ENCODE measurements at regions not wholly inside any gene's neighbourhood (a gene's known extent, or its start where the extent isn't known, plus 50 kb on each side); places are given as distances from the start of the nearest gene placed in this dataset.

DNA sequence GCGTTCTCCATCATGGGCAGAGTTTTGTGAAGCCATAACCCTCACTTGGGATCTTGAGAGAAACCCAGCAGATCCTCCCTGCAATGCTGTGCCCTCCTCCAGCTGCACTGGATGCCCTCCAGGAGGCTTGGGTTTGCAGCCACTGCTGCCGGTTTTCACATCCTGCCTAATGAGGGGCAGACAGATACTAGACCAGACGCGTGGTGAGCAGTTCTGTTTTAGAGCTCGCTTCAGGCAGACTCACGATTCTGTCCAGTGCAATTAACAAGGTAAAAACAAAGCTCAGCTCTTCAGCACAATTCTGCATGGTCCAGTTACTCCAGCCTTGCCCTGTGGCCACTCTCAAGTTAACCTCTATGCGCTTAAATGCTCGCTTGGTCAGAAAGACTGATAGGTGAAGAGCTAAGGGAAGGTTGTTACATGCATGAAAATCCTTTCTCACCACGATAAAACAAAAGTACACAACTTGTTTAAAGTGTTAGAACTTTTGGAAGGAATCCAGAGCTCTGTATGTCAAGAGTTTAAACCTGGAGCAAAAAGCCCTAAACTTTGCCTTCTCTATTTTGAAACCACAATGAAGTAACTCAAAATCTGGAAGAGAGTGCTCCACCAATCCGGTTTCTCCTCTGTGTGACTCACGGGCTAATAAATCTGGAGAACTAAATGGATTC lies 292.3 kb upstream of the FAT3 start:
- Mint-ChIP-seq H3K4me3 (no peak overlapping the region), H3K4me1 (ENCODE audit: low read depth) (no peaks in the 10 kb centered on the region), H3K36me3 (ENCODE audit: insufficient read depth) (no peaks in the 10 kb centered on the region), H3K27me3 (ENCODE audit: low read depth) (no peaks in the 10 kb centered on the region), H3K9me3 (peaks cover 7% of the 10 kb centered on the region)
- DNase-seq (no peak), ATAC-seq (no peak)

DNA sequence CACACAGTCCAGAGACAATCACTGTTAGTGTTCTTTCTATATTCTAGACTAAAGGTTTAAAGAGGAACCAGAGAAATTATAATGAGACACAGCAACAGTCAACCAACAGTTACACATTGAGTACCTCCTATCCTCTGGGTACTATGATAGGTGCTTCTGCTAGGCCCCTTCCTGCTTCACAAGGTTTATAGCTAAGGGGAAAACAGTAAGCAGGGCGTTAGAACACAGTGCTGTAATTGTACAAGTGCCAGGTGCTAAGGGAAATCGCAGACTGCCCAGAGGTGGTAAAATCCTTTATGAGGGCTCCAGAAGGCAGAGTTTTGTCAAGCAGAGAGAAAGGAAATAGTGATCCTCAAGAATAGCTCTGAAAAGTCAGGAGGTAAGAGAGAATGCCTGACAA lies 297.2 kb upstream of the FAT3 start:
- peaks cover 17% of the 10 kb centered on the region for H3K9me3 Mint-ChIP-seq
- H3K27me3 Mint-ChIP-seq (ENCODE audit: low read depth): no peaks in the 10 kb centered on the region
- H3K4me1 Mint-ChIP-seq (ENCODE audit: low read depth): no peaks in the 10 kb centered on the region
- H3K4me3 Mint-ChIP-seq: no peak overlapping the region
- ATAC-seq (no peak), DNase-seq (no peak)
- no peaks in the 10 kb centered on the region for H3K36me3 Mint-ChIP-seq (ENCODE audit: insufficient read depth)

DNA sequence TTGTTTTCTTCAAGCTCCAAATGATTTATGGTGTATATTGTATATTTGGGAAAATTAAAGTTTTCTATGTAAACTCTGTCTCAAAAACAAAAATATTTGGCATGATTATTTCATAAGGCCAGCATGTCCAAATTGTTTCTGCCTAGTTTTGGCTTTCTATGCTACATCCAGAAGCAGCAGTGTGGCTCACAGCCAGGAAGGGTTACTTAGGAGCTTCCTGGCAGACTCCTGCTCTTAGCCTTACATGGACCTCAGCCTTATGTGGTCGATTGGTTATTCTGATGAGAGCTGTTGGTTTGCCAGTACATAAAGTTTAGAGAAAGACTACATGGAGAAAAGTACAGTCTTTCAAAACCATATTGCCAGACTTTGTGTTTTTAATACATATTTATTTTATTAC lies 297.7 kb upstream of the FAT3 start:
- ATAC-seq: no peak
- H3K27me3 Mint-ChIP-seq (ENCODE audit: low read depth): no peaks in the 10 kb centered on the region
- H3K4me1 Mint-ChIP-seq (ENCODE audit: low read depth): no peaks in the 10 kb centered on the region
- H3K9me3 Mint-ChIP-seq: peaks cover 17% of the 10 kb centered on the region
- H3K4me3 Mint-ChIP-seq: no peak overlapping the region
- H3K36me3 Mint-ChIP-seq (ENCODE audit: insufficient read depth): no peaks in the 10 kb centered on the region
- no peak for DNase-seq

DNA sequence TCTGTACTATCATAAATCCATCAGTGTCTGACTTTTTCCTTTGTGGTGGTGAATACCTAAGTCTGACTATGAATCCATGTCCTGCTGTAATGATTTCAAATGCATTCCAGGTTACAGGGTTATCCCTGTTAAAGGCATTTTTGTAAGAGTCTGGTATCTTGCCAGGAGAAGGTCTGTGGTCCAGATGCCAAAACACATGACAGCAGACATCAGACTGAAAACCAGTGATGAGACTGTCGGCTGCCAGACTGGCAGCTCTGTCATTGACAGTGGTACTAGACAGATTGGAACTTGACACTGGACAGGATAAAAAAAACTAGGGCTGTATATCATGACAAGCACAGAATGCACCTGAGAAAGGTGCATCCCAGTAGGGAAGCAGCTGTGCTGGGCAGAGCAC lies 301.8 kb upstream of the FAT3 start:
- no peaks in the 10 kb centered on the region for H3K27me3 Mint-ChIP-seq (ENCODE audit: low read depth)
- peaks cover 17% of the 10 kb centered on the region for H3K9me3 Mint-ChIP-seq
- DNase-seq: no peak
- ATAC-seq: no peak
- H3K4me3 Mint-ChIP-seq: no peak overlapping the region
- no peaks in the 10 kb centered on the region for H3K4me1 Mint-ChIP-seq (ENCODE audit: low read depth)
- H3K36me3 Mint-ChIP-seq (ENCODE audit: insufficient read depth): no peaks in the 10 kb centered on the region

DNA sequence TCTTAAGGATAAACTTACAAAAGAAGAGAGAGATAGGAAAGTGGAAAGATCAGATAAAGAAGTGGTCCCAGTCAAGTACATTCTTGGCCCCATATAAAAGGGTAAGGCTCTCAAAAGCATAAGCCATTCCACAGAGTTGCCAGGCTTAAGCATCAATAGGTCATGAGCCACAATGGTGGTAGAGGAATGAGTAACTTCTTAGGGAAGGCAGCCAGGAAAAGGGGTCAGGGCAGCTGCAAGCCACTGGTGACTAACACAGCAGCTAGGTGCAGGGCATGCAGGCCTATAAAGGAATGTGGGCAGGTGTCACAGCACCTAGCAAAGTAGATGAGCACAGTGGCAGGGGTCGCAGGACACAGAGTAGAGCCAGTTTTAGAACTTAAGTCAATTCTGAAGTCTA lies 302.6 kb upstream of the FAT3 start:
- no peak for DNase-seq
- Mint-ChIP-seq H3K36me3 (ENCODE audit: insufficient read depth) (no peaks in the 10 kb centered on the region), H3K4me1 (ENCODE audit: low read depth) (no peaks in the 10 kb centered on the region), H3K4me3 (no peak overlapping the region), H3K27me3 (ENCODE audit: low read depth) (no peaks in the 10 kb centered on the region), H3K9me3 (peaks cover 17% of the 10 kb centered on the region)
- ATAC-seq: no peak

DNA sequence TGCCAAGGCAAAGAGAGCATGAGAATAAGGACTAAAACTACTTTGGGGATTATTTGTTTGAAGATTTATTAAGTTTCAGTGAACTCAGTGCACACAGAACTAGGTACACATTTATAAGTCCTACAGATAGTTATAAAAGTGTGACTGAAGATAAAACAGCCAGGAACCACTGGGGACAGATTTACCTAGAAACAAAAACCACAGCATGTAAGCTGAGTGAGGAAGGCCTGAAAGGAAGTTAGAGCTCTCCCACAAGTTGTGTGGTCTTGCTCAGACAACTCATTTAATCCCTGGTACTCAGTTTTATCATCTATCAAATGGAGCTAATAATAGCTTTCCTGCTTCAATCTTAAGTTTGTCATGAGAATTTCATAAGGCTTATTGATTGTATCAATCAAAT lies 311.2 kb upstream of the FAT3 start:
- Mint-ChIP-seq H3K36me3 (ENCODE audit: insufficient read depth) (no peaks in the 10 kb centered on the region), H3K9me3 (peaks cover 5% of the 10 kb centered on the region), H3K4me3 (no peak overlapping the region), H3K27me3 (ENCODE audit: low read depth) (no peaks in the 10 kb centered on the region), H3K4me1 (ENCODE audit: low read depth) (no peaks in the 10 kb centered on the region)
- DNase-seq (no peak), ATAC-seq (no peak)

DNA sequence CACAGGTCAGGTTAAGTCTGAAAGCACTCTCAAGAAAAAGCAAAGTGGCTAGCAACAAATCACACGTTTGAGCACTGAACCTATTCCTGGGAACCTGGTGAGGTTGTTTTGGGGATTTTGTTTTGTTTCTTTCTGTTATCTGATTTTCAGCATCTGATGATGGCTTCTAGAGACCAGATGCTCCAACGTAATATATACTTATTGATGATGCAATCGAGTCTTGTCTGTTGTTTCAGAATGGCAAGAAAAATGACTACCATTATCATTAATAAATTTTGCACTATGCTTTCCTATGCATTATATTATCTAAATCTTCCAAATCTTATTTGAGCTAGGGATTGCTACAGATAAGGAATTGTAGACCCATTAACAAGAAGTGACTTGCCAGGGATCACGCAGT lies 312.3 kb upstream of the FAT3 start:
- Mint-ChIP-seq H3K4me1 (ENCODE audit: low read depth) (no peaks in the 10 kb centered on the region), H3K9me3 (peaks cover 5% of the 10 kb centered on the region), H3K36me3 (ENCODE audit: insufficient read depth) (no peaks in the 10 kb centered on the region), H3K27me3 (ENCODE audit: low read depth) (no peaks in the 10 kb centered on the region), H3K4me3 (no peak overlapping the region)
- DNase-seq (no peak), ATAC-seq (no peak)

DNA sequence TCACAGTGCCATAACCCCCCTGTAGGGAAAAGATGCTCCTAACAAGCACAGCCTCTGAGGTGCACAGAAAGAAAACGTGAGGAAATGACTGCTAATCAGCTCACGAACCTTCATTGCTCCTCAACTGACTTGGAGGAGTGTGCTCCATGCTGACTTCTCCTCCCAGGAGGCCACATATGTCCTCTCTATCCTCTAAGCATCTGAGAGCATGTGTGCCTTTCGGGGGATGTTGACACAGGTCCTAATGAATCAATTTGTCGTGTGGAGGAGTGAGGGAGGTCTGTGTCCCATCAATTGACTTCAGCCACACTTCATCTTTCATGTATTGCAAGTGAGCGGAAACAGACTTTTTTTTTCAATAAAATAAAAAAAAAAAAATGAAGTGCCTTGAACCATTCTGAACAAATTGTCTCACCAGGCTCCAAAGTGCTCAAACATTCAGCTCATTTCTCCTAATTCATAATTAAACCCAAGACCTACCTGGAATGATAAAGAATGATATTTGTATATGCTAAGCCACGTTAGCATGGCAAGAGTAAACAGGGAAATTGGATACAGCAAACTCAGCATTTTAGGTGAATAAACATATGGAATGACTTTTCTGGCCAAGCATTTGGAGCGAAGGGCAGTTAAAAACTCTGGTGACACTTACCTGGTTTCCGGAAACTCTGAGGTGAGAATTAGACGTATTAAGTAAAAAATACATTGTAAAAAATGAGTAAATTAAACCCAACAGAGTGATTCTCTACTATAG lies 317.6 kb upstream of the FAT3 start:
- DNase-seq (no peak), ATAC-seq (no peak)
- no peaks in the 10 kb centered on the region for H3K36me3 Mint-ChIP-seq (ENCODE audit: insufficient read depth)
- H3K4me3 Mint-ChIP-seq: no peak overlapping the region
- H3K4me1 Mint-ChIP-seq (ENCODE audit: low read depth): no peaks in the 10 kb centered on the region
- no peaks in the 10 kb centered on the region for H3K27me3 Mint-ChIP-seq (ENCODE audit: low read depth)
- peaks cover under 1% of the 10 kb centered on the region for H3K9me3 Mint-ChIP-seq

DNA sequence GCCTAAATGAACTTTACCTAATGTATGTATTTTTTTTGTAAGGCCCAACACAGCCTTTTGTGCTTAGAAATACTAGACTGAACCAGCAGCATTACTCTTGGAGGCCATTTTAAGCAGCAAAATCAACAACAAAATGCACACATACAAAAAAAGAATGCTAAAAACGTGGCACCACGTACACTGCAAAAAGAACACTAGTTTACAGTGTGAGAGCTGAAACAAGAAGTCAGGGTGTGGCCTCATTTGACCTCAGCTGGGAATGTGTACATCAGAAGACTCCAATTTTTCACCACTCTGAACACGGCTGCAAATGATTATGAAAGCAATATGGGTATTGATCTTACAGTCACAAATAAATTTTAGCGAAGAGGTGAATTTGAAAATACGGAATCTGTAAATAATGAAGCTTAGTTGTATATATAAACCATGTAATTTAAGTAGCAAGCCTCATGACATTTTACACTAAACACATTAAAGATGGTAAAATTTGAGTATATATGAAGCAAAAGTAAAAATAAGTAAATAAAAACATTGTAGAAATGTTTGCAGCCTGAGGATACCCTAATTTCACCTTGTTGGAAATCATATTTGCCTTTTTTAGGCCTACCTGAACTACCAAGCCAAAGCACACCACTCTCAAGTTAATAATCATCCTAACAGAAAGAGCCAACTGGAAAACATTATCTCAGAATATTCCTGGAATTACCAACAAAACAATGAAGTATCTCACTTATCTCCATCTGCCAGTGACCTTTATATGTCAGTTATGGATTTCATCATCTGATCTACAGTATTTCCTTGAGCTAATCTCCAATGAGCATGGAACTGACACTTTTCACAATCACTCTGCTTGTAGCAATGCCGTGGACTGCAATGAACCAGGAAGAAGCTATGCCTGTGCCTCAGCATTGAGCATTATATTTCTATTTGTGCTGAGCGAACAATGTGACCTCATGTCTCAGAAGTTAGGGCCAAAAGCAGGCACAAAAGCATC lies 319.5 kb upstream of the FAT3 start:
- H3K4me3 Mint-ChIP-seq: no peak overlapping the region
- DNase-seq (no peak), ATAC-seq (no peak)
- no peaks in the 10 kb centered on the region for H3K4me1 Mint-ChIP-seq (ENCODE audit: low read depth)
- H3K36me3 Mint-ChIP-seq (ENCODE audit: insufficient read depth): no peaks in the 10 kb centered on the region
- H3K27me3 Mint-ChIP-seq (ENCODE audit: low read depth): no peaks in the 10 kb centered on the region
- peaks cover 4% of the 10 kb centered on the region for H3K9me3 Mint-ChIP-seq

DNA sequence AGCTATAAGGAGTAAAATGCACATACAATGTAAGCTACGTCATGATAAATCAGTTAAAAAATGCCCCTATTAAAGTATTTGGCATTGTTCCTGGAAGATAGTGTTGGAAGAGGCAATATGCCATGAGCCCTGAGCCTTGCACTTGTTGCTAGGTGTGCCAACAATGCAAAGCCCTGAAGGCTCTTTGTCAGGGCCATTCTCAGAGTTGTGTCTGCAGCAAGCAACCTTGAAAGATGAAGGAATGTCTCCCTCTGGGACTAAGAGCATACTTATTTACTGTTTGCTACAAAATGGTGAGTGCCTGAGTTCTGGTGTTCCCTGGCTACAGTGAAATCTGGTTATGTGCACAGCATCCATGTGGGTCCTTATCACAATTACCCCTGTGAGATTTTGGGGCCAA lies 322.3 kb upstream of the FAT3 start:
- no peak for ATAC-seq
- peaks cover 8% of the 10 kb centered on the region for H3K9me3 Mint-ChIP-seq
- no peaks in the 10 kb centered on the region for H3K27me3 Mint-ChIP-seq (ENCODE audit: low read depth)
- no peak overlapping the region for H3K4me3 Mint-ChIP-seq
- no peak for DNase-seq
- H3K4me1 Mint-ChIP-seq (ENCODE audit: low read depth): no peaks in the 10 kb centered on the region
- H3K36me3 Mint-ChIP-seq (ENCODE audit: insufficient read depth): no peaks in the 10 kb centered on the region

DNA sequence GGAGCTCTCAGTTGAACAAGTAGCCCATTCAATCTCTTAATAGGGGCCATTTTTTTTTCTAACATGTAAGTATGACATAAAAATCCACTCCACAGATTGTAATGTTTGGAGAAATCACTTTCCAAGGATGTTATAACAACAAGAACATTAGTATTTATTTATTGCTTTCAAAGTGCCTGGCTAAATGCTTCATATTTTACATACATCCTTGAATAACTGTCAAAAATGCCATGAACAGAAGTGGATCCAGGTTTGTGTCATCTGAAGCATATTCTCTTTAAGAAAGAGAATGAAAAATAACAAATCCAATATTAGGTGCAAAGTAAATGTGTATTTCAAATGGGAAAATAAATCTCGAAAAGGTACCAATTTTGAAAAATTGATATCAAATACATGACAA lies 344.0 kb upstream of the FAT3 start:
- ATAC-seq (no peak), DNase-seq (no peak)
- Mint-ChIP-seq H3K4me1 (ENCODE audit: low read depth) (no peaks in the 10 kb centered on the region), H3K9me3 (peaks cover 9% of the 10 kb centered on the region), H3K4me3 (no peak overlapping the region), H3K36me3 (ENCODE audit: insufficient read depth) (no peaks in the 10 kb centered on the region), H3K27me3 (ENCODE audit: low read depth) (no peaks in the 10 kb centered on the region)

DNA sequence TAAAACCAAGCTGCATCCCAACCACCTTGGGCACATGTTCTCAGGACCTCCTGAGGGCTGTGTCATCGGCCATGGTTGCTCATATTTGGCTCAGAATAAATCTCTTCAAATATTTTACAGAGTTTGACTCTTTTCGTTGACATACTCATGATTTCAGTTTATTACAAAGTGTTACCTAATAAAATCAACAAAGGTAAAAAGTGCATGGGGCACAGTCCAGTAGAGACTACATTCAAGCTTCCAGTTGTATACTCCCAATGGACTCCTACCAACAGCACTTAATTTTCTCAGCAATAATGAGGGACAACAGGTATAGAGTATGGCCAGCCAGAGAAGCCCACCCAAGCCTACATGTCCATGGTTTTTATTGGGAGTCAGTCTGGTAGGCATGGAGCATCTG lies 347.9 kb upstream of the FAT3 start:
- DNase-seq (no peak), ATAC-seq (no peak)
- H3K9me3 Mint-ChIP-seq: peaks cover 3% of the 10 kb centered on the region
- H3K36me3 Mint-ChIP-seq (ENCODE audit: insufficient read depth): no peaks in the 10 kb centered on the region
- H3K4me3 Mint-ChIP-seq: no peak overlapping the region
- no peaks in the 10 kb centered on the region for H3K4me1 Mint-ChIP-seq (ENCODE audit: low read depth)
- no peaks in the 10 kb centered on the region for H3K27me3 Mint-ChIP-seq (ENCODE audit: low read depth)

DNA sequence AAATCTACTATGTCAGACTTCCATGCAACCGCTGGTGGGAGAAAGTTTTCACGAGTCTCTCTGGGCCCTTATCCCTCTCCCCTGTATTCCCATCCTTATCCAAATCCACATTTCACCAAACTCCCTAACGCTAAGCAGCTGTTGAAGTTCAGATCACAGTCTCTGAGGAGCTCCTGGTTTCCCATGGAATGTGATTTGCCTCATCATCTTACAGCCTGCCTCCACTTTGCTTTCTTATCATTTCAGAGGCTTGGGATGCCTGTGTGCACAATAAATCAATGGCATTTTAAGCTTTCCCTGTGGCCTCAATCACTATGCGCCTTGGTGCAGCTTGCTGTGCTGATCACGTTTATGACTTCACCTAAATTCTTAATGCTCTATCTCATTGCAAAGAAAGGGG lies 352.4 kb upstream of the FAT3 start:
- DNase-seq (no peak), ATAC-seq (no peak)
- no peaks in the 10 kb centered on the region for H3K27me3 Mint-ChIP-seq (ENCODE audit: low read depth)
- peaks cover 3% of the 10 kb centered on the region for H3K9me3 Mint-ChIP-seq
- H3K4me3 Mint-ChIP-seq: no peak overlapping the region
- no peaks in the 10 kb centered on the region for H3K36me3 Mint-ChIP-seq (ENCODE audit: insufficient read depth)
- H3K4me1 Mint-ChIP-seq (ENCODE audit: low read depth): no peaks in the 10 kb centered on the region

DNA sequence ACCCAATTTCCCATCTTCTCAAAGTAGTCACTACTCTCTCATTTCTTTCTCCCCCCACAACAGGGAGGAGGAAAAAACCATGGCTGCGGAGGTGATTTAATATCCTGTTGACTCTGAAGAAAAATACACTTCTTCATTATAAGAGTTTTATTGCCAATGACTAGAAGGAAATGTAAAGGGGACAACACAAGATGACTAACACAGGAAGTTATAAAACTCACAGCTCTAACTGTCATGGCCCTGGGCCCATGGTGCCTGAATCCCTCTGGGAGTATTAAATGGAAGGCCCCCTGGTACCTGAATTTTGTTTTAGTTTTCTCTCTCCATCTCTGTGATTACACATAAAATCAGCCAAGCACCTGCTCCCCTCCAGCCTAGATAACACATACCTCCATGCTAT lies 352.8 kb upstream of the FAT3 start:
- no peak for DNase-seq
- ATAC-seq: no peak
- Mint-ChIP-seq H3K9me3 (peaks cover 3% of the 10 kb centered on the region), H3K4me3 (no peak overlapping the region), H3K27me3 (ENCODE audit: low read depth) (no peaks in the 10 kb centered on the region), H3K4me1 (ENCODE audit: low read depth) (no peaks in the 10 kb centered on the region), H3K36me3 (ENCODE audit: insufficient read depth) (no peaks in the 10 kb centered on the region)

All from activated T-cell treated with anti-CD3 and anti-CD28 coated beads, Interleukin-2, amount 50 U/mL, for 4 hours (primary cell).